Heart left ventricle (tissue), 13 donors: ENCODE measurements at regions not wholly inside any gene's neighbourhood (a gene's known extent, or its start where the extent isn't known, plus 50 kb on each side); places are given as distances from the start of the nearest gene placed in this dataset.

Source experiments
- CTCF ChIP-seq, 12 donors: fragments of 200-600 bp; sonication (generic) in 4 of 12; IDR thresholded peaks; one replicate each; pipeline versions ENCODE4 v1.5.0 to v1.8.0; 2018 to 2022; ENCODE audit warnings: antibody characterized with exemption in 12 of 12, mild to moderate bottlenecking in 5 of 12
- POLR2A ChIP-seq, 2 donors: fragments of 450-650 bp; IDR thresholded peaks; one replicate each; pipeline ENCODE4 v1.6.1; 2017; ENCODE audit warnings: antibody characterized with exemption in 2 of 2, mild to moderate bottlenecking in 2 of 2, moderate library complexity in 2 of 2
- donor health status: ischemic (EF 13 %, LVEDD 7.1; RV severe dilation, severe dysfunction).
- donor health status: DM: no; HTN: yes; CAD: no.
- donor health status: DM: no; HTN: no; CAD: no.
- donor health status: ischemic (EF 25% LVEDD 6.9; RV normal size, moderate dysfunction).
- donor health status: ischemic (EF 25% LVEDD 5.7; RV mildly dilated, moderate dysfunction).
- donor health status: ischemic (EF 35%, LVEDD 5.7; RV mildly dilated, moderate dysfunction).
- donor health status: nonischemic (EF 11% LVEDD 7.7; RV severe dilation, severe dysfunction).
- donor health status: DM: yes; HTN: yes; CAD: no.
- donor health status: PGD.
- donor health status: ischemic (EF 29% LVEDD 5.4; RV normal size, mild dysfunction).
- donor health status: nonischemic (EF 23%, LVEDD 6.1; RV moderate dilation, normal function).

GRCh38 chrX:65451663-65452062, 82.9 kb downstream of the LAS1L start:
- peak in 9 of 12 donors; percentile 9 to 45 (median 22) for TF ChIP-seq CTCF (IDR thresholded peaks at IDR 0.05)
- TF ChIP-seq POLR2A (IDR thresholded peaks at IDR 0.05) = no peak
